SK-N-SH (cell line): ENCODE measurements at regions not wholly inside any gene's neighbourhood (a gene's known extent, or its start where the extent isn't known, plus 50 kb on each side); places are given as distances from the start of the nearest gene placed in this dataset.
"Not testable (repeated sequence)": the region's sequence is repeated elsewhere in the genome, so short reads cannot be mapped to it uniquely, and the experiment has no call there.

Experiments
- CTCF ChIA-PET: fragments of 300-600, 350-600 bp; formaldehyde crosslinking; extraction: SDS; loops from one replicate; lab custom pipeline; 2021; lab: Yijun Ruan, JAX
- POLR2A ChIA-PET: fragments of 350-600 bp; sonication (Branson Sonifier 250); formaldehyde crosslinking; extraction: SDS; loops from one replicate; lab custom pipeline; 2020; ENCODE audit warnings: antibody characterized with exemption, inconsistent platforms; lab: Yijun Ruan, JAX
- DNase-seq: peaks from one replicate; pipeline ENCODE4 v3.0.0; 2012
- H2AFZ ChIP-seq: fragments of 200-600 bp; sonication (generic); 2 replicates; pipeline ENCODE4 v1.8.1; 2016; ENCODE audit warnings: antibody characterized with exemption, mild to moderate bottlenecking, low read depth
- H3F3A ChIP-seq: fragments of 200-600 bp; sonication (generic); replicated peaks from 2 replicates; pipeline ENCODE3; 2016; ENCODE audit warnings: antibody characterized with exemption, mild to moderate bottlenecking; ENCODE audit not compliant: insufficient read depth
- H3K27ac ChIP-seq, 2 experiments: fragments of 200-500 bp in 1 of 2; fragments of 200-600 bp in 1 of 2; sonication (Bioruptor generic) in 1 of 2; sonication (generic), shearing (Covaris generic) in 1 of 2; 2 replicates each; pipeline versions ENCODE4 v1.5.1 to v1.6.1; 2014 to 2016; ENCODE audit warnings: low read depth in 2 of 2, inconsistent platforms in 1 of 2, low read length in 1 of 2, mild to moderate bottlenecking in 1 of 2, mixed read lengths in 1 of 2
- H3K27me3 ChIP-seq: fragments of 200-600 bp; sonication (generic), shearing (Covaris generic); 2 replicates; pipeline ENCODE4 v1.6.1; 2016; ENCODE audit warnings: mixed run types; ENCODE audit not compliant: insufficient read depth
- H3K36me3 ChIP-seq, 2 experiments: fragments of 200-500 bp in 1 of 2; fragments of 200-600 bp in 1 of 2; sonication (Bioruptor generic) in 1 of 2; sonication (generic) in 1 of 2; replicated peaks in 1 of 2; 2 replicates each; pipeline versions ENCODE3 to v1.5.1; 2014 to 2016; ENCODE audit warnings: low read length in 1 of 2, mild to moderate bottlenecking in 1 of 2; ENCODE audit not compliant: insufficient read depth in 2 of 2, control insufficient read depth in 1 of 2
- H3K4me1 ChIP-seq, 2 experiments: fragments of 200-500 bp in 1 of 2; fragments of 200-600 bp in 1 of 2; sonication (Bioruptor generic) in 1 of 2; sonication (generic), shearing (Covaris generic) in 1 of 2; 2 replicates each; pipeline versions ENCODE4 v1.5.1 to v1.6.1; 2014 to 2016; ENCODE audit warnings: low read depth in 1 of 2, low read length in 1 of 2, mixed run types in 1 of 2; ENCODE audit not compliant: insufficient read depth in 2 of 2, control insufficient read depth in 1 of 2
- H3K4me2 ChIP-seq: fragments of 200-600 bp; sonication (generic), shearing (Covaris generic); 2 replicates; pipeline ENCODE4 v1.6.1; 2017; ENCODE audit warnings: mixed run types
- H3K4me3 ChIP-seq, 2 experiments: fragments of 200-500 bp in 1 of 2; fragments of 200-600 bp in 1 of 2; sonication (Bioruptor generic) in 1 of 2; sonication (generic), shearing (Covaris generic) in 1 of 2; 2 replicates each; pipeline versions ENCODE4 v1.5.1 to v1.8.1; 2014 to 2016; ENCODE audit warnings: low read depth in 2 of 2, inconsistent platforms in 1 of 2, low read length in 1 of 2, mild to moderate bottlenecking in 1 of 2, mixed read lengths in 1 of 2, moderate library complexity in 1 of 2
- H3K79me2 ChIP-seq: fragments of 200-600 bp; sonication (generic); 2 replicates; pipeline ENCODE4 v1.8.1; 2017; ENCODE audit warnings: mild to moderate bottlenecking; ENCODE audit not compliant: insufficient read depth
- H3K9ac ChIP-seq: fragments of 200-600 bp; sonication (generic); 2 replicates; pipeline ENCODE4 v1.6.1; 2017; ENCODE audit warnings: mixed run types
- H3K9me2 ChIP-seq: fragments of 200-600 bp; sonication (generic); 2 replicates; pipeline ENCODE4 v1.6.1; 2017; ENCODE audit warnings: mixed run types
- H3K9me3 ChIP-seq: fragments of 200-600 bp; sonication (generic); 2 replicates; pipeline ENCODE4 v1.6.1; 2017; ENCODE audit warnings: mixed run types, mild to moderate bottlenecking, moderate library complexity
- H4K20me1 ChIP-seq: fragments of 200-600 bp; sonication (generic); 2 replicates; pipeline ENCODE4 v1.6.1; 2017; ENCODE audit warnings: mild to moderate bottlenecking, mixed run types; ENCODE audit not compliant: insufficient read depth
- EP300 ChIP-seq, 2 experiments: IDR thresholded peaks; 2 replicates each; pipeline versions ENCODE4 v1.4.0 to v1.6.1; 2012; ENCODE audit warnings: borderline replicate concordance in 1 of 2, low read depth in 1 of 2, low read length in 1 of 2
- EZH2phosphoT487 ChIP-seq: fragments of 200-600 bp; sonication (generic); IDR thresholded peaks from 2 replicates; pipeline ENCODE4 v1.6.1; 2017; ENCODE audit warnings: low read depth, mixed run types, mild to moderate bottlenecking, antibody characterized with exemption, moderate library complexity, borderline replicate concordance
- FOXJ3 ChIP-seq: sonication (generic); formaldehyde crosslinking; IDR thresholded peaks from 2 replicates; pipeline ENCODE4 v1.5.1; 2020; ENCODE audit warnings: mild to moderate bottlenecking, missing genetic modification reagents
- FOXM1 ChIP-seq: IDR thresholded peaks from 2 replicates; pipeline ENCODE4 v1.4.0; 2012; ENCODE audit warnings: low read depth, mild to moderate bottlenecking
- GABPA ChIP-seq: IDR thresholded peaks from 2 replicates; pipeline ENCODE4 v1.4.0; 2012; ENCODE audit warnings: low read depth, mild to moderate bottlenecking
- GATA2 ChIP-seq: sonication (generic); formaldehyde crosslinking; IDR thresholded peaks from 2 replicates; pipeline ENCODE4 v1.5.0; 2020; ENCODE audit warnings: mild to moderate bottlenecking, missing genetic modification reagents
- JUND ChIP-seq: IDR thresholded peaks from 2 replicates; pipeline ENCODE4 v1.4.0; 2012
- MEF2A ChIP-seq: IDR thresholded peaks from 2 replicates; pipeline ENCODE4 v1.4.0; 2012; ENCODE audit warnings: low read depth, borderline replicate concordance
- POLR2AphosphoS5 ChIP-seq: IDR thresholded peaks from 2 replicates; pipeline ENCODE4 v1.6.1; 2012; ENCODE audit warnings: low read depth, low read length
- RAD21 ChIP-seq: IDR thresholded peaks from 2 replicates; pipeline ENCODE4 v1.6.1; 2012; ENCODE audit warnings: mild to moderate bottlenecking, low read length
- RXRA ChIP-seq: IDR thresholded peaks from 2 replicates; pipeline ENCODE4 v1.4.0; 2012; ENCODE audit warnings: low read depth, mild to moderate bottlenecking, borderline replicate concordance
- SIN3A ChIP-seq: IDR thresholded peaks from 2 replicates; pipeline ENCODE4 v1.6.1; 2012; ENCODE audit warnings: low read depth, mild to moderate bottlenecking, low read length, moderate library complexity, borderline replicate concordance
- YY1 ChIP-seq: IDR thresholded peaks from 2 replicates; pipeline ENCODE4 v1.4.0; 2012; ENCODE audit warnings: low read depth, mild to moderate bottlenecking
- WGBS: methylation state at CpG from one replicate; pipeline ENCODE4 v1.1.6; 2017; ENCODE audit warnings: low lambda C conversion rate; 5-methylcytosine and 5-hydroxymethylcytosine counted together
- TF ChIP-seq, protein P1 (sequence below): fragments of 150-350 bp; IDR thresholded peaks from 2 replicates; pipeline ENCODE4 v1.6.1; 2017; ENCODE audit warnings: antibody characterized with exemption, low read length, low read depth, borderline replicate concordance
- TF ChIP-seq, protein P2 (sequence below): IDR thresholded peaks from 2 replicates; pipeline ENCODE4 v1.6.1; 2012; ENCODE audit warnings: mild to moderate bottlenecking, low read depth, low read length, moderate library complexity
- TF ChIP-seq, protein P3 (sequence below): IDR thresholded peaks from 2 replicates; pipeline ENCODE4; 2012
- TF ChIP-seq, protein P4 (sequence below): fragments of 200-600 bp; sonication (generic); IDR thresholded peaks from 2 replicates; pipeline ENCODE4 v1.6.1; 2017; ENCODE audit warnings: antibody characterized with exemption, mild to moderate bottlenecking, moderate library complexity

DNA sequence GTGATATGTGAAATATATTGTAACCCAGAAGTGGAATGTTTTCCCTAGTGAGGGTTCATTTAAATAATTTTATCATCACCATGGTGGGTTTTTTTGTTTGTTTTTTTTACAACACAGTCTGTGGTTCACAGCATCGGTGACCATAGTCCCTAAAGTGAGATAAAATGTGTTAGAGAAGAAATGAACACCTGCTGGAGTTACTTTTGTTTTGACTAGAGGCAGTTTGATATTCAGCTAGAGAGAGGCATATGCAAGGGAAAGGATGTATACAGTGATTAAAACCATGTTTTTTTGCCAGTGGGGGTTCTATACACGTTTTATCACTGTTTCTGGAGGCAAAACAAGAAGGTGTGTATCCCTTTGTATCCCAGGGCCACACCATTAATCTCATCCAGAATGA lies 541.5 kb downstream of the PCDH7 start (continued):
- TF ChIP-seq RXRA: no peak

DNA sequence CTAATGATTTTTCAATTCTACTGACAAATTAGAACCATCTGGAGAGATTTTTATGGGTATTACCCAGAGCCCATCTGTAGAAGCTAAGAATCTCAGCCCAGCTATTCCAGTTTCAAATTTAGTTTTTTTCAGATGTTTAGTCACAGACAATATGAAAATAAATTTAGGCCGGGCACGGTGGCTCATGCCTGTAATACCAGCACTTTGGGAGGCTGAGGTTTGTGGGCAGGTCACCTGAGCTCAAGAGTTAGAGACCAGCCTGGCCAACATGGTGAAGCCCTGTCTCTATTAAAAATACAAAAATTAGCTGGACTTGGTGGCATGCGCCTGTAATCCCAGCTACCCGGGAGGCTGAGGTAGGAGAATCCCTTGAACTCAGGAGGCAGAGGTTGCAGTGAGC lies 545.9 kb downstream of the PCDH7 start:
- H3K9me2 ChIP-seq, H3K27ac ChIP-seq, H3K4me1 ChIP-seq, H3K4me3 ChIP-seq, POLR2A ChIA-PET, DNase-seq, H4K20me1 ChIP-seq, H3K4me2 ChIP-seq, H3K27me3 ChIP-seq, H2AFZ ChIP-seq, H3K79me2 ChIP-seq, H3K9ac ChIP-seq, H3F3A ChIP-seq, H3K36me3 ChIP-seq, H3K9me3 ChIP-seq: not testable (repeated sequence)
- CTCF ChIA-PET: interaction anchor here (0.6 to 1.2 kb wide), 2 partner anchors 78 to 544 kb away, joined by 3 to 4 read pairs; no protein-coding TSS in a partner anchor
- WGBS: 60% methylated on average over 4 of the region's 4 CpGs

DNA sequence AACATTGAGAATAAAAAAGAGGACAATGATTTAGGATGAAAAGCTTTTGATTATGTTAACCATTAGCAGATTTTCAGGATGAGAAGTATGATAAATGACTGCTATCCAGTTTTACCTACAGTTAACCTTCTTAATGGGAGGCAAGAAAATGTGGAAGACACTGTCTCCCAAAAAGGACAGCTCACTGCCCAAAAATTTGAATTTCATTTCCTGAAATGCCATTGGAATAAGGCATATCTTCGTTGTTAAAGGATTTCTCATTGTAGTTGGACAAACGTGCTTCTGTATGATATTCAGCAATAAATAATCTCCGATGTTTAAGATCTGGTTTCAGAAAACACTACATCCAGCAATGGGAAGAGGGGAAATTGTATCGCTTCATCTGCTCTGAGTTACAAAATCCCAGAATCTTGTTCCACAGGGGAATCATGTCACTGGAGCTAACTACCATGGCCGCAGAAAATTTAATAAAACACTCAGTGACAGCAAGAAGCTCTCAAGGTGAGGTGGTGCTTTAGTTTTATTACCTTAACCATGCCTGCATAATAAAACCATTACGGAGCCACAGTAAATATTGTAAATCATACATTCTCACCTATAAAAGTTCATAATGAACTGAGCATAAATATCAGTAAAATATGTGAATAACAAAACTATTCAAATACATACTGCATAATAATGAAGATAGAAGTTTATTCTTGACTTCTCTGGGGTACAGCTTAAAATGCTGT lies 552.3 kb downstream of the PCDH7 start:
- Histone ChIP-seq H3K4me2 (no peak overlapping the region), H2AFZ (no peak overlapping the region), H3K27ac (no peak overlapping the region), H3K9ac (no peak overlapping the region), H3K4me3 (no peak overlapping the region), H4K20me1 (no peaks in the 10 kb centered on the region), H3K27me3 (no peaks in the 10 kb centered on the region), H3K4me1 (no peaks in the 10 kb centered on the region), H3K9me2 (no peaks in the 10 kb centered on the region), H3K79me2 (no peaks in the 10 kb centered on the region), H3K36me3 (no peaks in the 10 kb centered on the region), H3F3A (no peaks in the 10 kb centered on the region), H3K9me3 (no peaks in the 10 kb centered on the region)
- ChIA-PET POLR2A (no interaction called here), CTCF (interaction anchor here (0.6 kb wide), 1 partner anchor 41 kb away, joined by 3 read pairs; no protein-coding TSS in a partner anchor)
- WGBS: 40% methylated on average over 6 of the region's 6 CpGs
- no peak for TF ChIP-seq EZH2phosphoT487
- no peak for TF ChIP-seq JUND
- TF ChIP-seq FOXJ3 (CRISPR knock-in tag): no peak
- no peak for TF ChIP-seq RAD21
- no peak for TF ChIP-seq GATA2 (CRISPR knock-in tag)
- TF ChIP-seq, protein P1, sequence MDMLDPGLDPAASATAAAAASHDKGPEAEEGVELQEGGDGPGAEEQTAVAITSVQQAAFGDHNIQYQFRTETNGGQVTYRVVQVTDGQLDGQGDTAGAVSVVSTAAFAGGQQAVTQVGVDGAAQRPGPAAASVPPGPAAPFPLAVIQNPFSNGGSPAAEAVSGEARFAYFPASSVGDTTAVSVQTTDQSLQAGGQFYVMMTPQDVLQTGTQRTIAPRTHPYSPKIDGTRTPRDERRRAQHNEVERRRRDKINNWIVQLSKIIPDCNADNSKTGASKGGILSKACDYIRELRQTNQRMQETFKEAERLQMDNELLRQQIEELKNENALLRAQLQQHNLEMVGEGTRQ: no peak
- TF ChIP-seq POLR2AphosphoS5: no peak
- no peak for TF ChIP-seq EP300 (IDR thresholded peaks at IDR 0.05; ENCODE audit: borderline replicate concordance in 1 of 2, low read depth in 1 of 2, low read length in 1 of 2)
- TF ChIP-seq, protein P2, sequence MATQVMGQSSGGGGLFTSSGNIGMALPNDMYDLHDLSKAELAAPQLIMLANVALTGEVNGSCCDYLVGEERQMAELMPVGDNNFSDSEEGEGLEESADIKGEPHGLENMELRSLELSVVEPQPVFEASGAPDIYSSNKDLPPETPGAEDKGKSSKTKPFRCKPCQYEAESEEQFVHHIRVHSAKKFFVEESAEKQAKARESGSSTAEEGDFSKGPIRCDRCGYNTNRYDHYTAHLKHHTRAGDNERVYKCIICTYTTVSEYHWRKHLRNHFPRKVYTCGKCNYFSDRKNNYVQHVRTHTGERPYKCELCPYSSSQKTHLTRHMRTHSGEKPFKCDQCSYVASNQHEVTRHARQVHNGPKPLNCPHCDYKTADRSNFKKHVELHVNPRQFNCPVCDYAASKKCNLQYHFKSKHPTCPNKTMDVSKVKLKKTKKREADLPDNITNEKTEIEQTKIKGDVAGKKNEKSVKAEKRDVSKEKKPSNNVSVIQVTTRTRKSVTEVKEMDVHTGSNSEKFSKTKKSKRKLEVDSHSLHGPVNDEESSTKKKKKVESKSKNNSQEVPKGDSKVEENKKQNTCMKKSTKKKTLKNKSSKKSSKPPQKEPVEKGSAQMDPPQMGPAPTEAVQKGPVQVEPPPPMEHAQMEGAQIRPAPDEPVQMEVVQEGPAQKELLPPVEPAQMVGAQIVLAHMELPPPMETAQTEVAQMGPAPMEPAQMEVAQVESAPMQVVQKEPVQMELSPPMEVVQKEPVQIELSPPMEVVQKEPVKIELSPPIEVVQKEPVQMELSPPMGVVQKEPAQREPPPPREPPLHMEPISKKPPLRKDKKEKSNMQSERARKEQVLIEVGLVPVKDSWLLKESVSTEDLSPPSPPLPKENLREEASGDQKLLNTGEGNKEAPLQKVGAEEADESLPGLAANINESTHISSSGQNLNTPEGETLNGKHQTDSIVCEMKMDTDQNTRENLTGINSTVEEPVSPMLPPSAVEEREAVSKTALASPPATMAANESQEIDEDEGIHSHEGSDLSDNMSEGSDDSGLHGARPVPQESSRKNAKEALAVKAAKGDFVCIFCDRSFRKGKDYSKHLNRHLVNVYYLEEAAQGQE: no peak
- no peak for TF ChIP-seq SIN3A
- TF ChIP-seq, protein P3, sequence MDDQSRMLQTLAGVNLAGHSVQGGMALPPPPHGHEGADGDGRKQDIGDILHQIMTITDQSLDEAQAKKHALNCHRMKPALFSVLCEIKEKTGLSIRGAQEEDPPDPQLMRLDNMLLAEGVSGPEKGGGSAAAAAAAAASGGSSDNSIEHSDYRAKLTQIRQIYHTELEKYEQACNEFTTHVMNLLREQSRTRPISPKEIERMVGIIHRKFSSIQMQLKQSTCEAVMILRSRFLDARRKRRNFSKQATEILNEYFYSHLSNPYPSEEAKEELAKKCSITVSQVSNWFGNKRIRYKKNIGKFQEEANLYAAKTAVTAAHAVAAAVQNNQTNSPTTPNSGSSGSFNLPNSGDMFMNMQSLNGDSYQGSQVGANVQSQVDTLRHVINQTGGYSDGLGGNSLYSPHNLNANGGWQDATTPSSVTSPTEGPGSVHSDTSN: no peak
- no peak for TF ChIP-seq GABPA
- no peak for TF ChIP-seq MEF2A
- no peak for TF ChIP-seq YY1
- TF ChIP-seq, protein P4, sequence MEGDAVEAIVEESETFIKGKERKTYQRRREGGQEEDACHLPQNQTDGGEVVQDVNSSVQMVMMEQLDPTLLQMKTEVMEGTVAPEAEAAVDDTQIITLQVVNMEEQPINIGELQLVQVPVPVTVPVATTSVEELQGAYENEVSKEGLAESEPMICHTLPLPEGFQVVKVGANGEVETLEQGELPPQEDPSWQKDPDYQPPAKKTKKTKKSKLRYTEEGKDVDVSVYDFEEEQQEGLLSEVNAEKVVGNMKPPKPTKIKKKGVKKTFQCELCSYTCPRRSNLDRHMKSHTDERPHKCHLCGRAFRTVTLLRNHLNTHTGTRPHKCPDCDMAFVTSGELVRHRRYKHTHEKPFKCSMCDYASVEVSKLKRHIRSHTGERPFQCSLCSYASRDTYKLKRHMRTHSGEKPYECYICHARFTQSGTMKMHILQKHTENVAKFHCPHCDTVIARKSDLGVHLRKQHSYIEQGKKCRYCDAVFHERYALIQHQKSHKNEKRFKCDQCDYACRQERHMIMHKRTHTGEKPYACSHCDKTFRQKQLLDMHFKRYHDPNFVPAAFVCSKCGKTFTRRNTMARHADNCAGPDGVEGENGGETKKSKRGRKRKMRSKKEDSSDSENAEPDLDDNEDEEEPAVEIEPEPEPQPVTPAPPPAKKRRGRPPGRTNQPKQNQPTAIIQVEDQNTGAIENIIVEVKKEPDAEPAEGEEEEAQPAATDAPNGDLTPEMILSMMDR: no peak
- TF ChIP-seq FOXM1: no peak
- DNase-seq: no peak
